WTC11 (cell line): ENCODE measurements at regions not wholly inside any gene's neighbourhood (a gene's known extent, or its start where the extent isn't known, plus 50 kb on each side); places are given as distances from the start of the nearest gene placed in this dataset.

Experiments
- CTCF ChIP-seq: fragments of 200-600 bp; IDR thresholded peaks from 2 replicates; pipeline ENCODE4 v1.8.0; 2022; ENCODE audit warnings: antibody characterized with exemption
- SMAD4 ChIP-seq: sonication (generic); formaldehyde crosslinking; IDR thresholded peaks from 2 replicates; pipeline ENCODE4 v1.8.0; 2022; ENCODE audit warnings: mild to moderate bottlenecking, missing genetic modification reagents

GRCh38 chr21:35281956-35282355 lies 232.9 kb upstream of the RUNX1 start:
- no peak for TF ChIP-seq SMAD4
- TF ChIP-seq CTCF: no peak
